ENCODE measurements at regions not wholly inside any gene's neighbourhood (a gene's known extent, or its start where the extent isn't known, plus 50 kb on each side); places are given as distances from the start of the nearest gene placed in this dataset.

GRCh38 chr3:21185816-21186314 lies 565.1 kb downstream of the ZNF385D start:
- POLR2A ChIA-PET: no interaction called here
- in situ Hi-C loops (cut with MboI) (no loop called here), intact Hi-C loops (cut with micrococcal nuclease; ENCODE audit: unreplicated experiment) (no loop called here)
- WGBS (ENCODE audit: insufficient coverage, insufficient replicate concordance, low lambda C conversion rate, missing lambda C conversion rate): 28% methylated on average over 6 of the region's 6 CpGs
- Histone ChIP-seq H3K27me3 (replicated peaks in 1 of 2; ENCODE audit: control insufficient read depth in 2 of 2, insufficient read depth in 2 of 2, low read length in 1 of 2) (no peaks in the 10 kb centered on the region), H3K36me3 (ENCODE audit: control insufficient read depth in 2 of 2, insufficient read depth in 2 of 2, low read length in 1 of 2) (no peaks in the 10 kb centered on the region), H3K4me3 (no peak overlapping the region), H3K4me1 (ENCODE audit: control insufficient read depth, insufficient read depth, low read length) (no peaks in the 10 kb centered on the region), H4K20me1 (ENCODE audit: control insufficient read depth, insufficient read depth) (no peaks in the 10 kb centered on the region), H3K9me3 (replicated peaks; ENCODE audit: control insufficient read depth, insufficient read depth, low read length) (no peaks in the 10 kb centered on the region), H3K27ac (ENCODE audit: control insufficient read depth, insufficient read depth) (no peak overlapping the region), H3K4me2 (ENCODE audit: control insufficient read depth, insufficient read depth) (no peak overlapping the region), H3K79me2 (ENCODE audit: control insufficient read depth, insufficient read depth, low read length) (no peaks in the 10 kb centered on the region), H2AFZ (ENCODE audit: control insufficient read depth, low read depth, low read length) (no peak overlapping the region), H3K9ac (ENCODE audit: control insufficient read depth, insufficient read depth, low read length) (no peak overlapping the region)
- FAIRE-seq: no peak
- DNase-seq (ENCODE audit: low read depth, low spot score): no peak
- TF ChIP-seq RFX5 (IDR thresholded peaks at IDR 0.05; ENCODE audit: low read depth, low read length) (no peak), ZNF24 (IDR thresholded peaks at IDR 0.05) (no peak), ZNF207 (IDR thresholded peaks at IDR 0.05; ENCODE audit: borderline replicate concordance) (no peak), ZNF384 (IDR thresholded peaks at IDR 0.05; ENCODE audit: borderline replicate concordance, low read depth, low read length) (no peak), MTA3 (IDR thresholded peaks at IDR 0.05; ENCODE audit: borderline replicate concordance, low read length) (no peak), YBX1 (IDR thresholded peaks at IDR 0.05) (no peak), KDM1A (IDR thresholded peaks at IDR 0.05; ENCODE audit: borderline replicate concordance) (no peak), MLLT1 (IDR thresholded peaks at IDR 0.05) (no peak), BMI1 (IDR thresholded peaks at IDR 0.05; ENCODE audit: borderline replicate concordance) (no peak), STAT1 (conservative IDR thresholded peaks at IDR 0.05) (no peak), ESRRA (IDR thresholded peaks at IDR 0.05; ENCODE audit: low read length) (no peak), MYB (IDR thresholded peaks at IDR 0.05; ENCODE audit: borderline replicate concordance, low read depth, low read length) (no peak)
- TF ChIP-seq, protein P1, sequence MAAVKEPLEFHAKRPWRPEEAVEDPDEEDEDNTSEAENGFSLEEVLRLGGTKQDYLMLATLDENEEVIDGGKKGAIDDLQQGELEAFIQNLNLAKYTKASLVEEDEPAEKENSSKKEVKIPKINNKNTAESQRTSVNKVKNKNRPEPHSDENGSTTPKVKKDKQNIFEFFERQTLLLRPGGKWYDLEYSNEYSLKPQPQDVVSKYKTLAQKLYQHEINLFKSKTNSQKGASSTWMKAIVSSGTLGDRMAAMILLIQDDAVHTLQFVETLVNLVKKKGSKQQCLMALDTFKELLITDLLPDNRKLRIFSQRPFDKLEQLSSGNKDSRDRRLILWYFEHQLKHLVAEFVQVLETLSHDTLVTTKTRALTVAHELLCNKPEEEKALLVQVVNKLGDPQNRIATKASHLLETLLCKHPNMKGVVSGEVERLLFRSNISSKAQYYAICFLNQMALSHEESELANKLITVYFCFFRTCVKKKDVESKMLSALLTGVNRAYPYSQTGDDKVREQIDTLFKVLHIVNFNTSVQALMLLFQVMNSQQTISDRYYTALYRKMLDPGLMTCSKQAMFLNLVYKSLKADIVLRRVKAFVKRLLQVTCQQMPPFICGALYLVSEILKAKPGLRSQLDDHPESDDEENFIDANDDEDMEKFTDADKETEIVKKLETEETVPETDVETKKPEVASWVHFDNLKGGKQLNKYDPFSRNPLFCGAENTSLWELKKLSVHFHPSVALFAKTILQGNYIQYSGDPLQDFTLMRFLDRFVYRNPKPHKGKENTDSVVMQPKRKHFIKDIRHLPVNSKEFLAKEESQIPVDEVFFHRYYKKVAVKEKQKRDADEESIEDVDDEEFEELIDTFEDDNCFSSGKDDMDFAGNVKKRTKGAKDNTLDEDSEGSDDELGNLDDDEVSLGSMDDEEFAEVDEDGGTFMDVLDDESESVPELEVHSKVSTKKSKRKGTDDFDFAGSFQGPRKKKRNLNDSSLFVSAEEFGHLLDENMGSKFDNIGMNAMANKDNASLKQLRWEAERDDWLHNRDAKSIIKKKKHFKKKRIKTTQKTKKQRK (IDR thresholded peaks at IDR 0.05; ENCODE audit: low read depth, low read length): no peak
- SMC1A ChIA-PET (ENCODE audit: uncharacterized antibody, unreplicated experiment): no interaction called here
- no TSS peak for BruUV-seq (replicated peaks)
- RAD21 ChIA-PET (ENCODE audit: unreplicated experiment): no interaction called here
- ATAC-seq: no peak
- CTCF ChIA-PET: interaction anchor here (1.1 kb wide), 1 partner anchor 15 kb away, joined by 7 read pairs; no protein-coding TSS in a partner anchor
